ENCODE measurements at regions not wholly inside any gene's neighbourhood (a gene's known extent, or its start where the extent isn't known, plus 50 kb on each side); places are given as distances from the start of the nearest gene placed in this dataset.

- Histone ChIP-seq H3K27ac (no peak overlapping the region), H2AFZ (ENCODE audit: low read depth) (no peak overlapping the region), H3K4me1 (ENCODE audit: low read depth, poor library complexity, severe bottlenecking) (no peaks in the 10 kb centered on the region), H3K4me2 (no peak overlapping the region), H3K79me2 (ENCODE audit: insufficient read depth, low read depth) (no peaks in the 10 kb centered on the region), H4K20me1 (ENCODE audit: insufficient read depth) (no peaks in the 10 kb centered on the region), H3K27me3 (ENCODE audit: insufficient read depth, low read depth) (no peaks in the 10 kb centered on the region), H3K9ac (no peak overlapping the region), H3K4me3 (IDR thresholded peaks at IDR 0.05; ENCODE audit: insufficient read depth, low read depth, low read length) (no peak overlapping the region), H3K36me3 (ENCODE audit: insufficient read depth) (no peaks in the 10 kb centered on the region)
- TF ChIP-seq CTCF (conservative IDR thresholded peaks at IDR 0.05; ENCODE audit: low read depth, low read length): no peak
Measured at GRCh38 chrX:35023683-35024082, 81.1 kb downstream of the FAM47B start.

GRCh38 chrX:35025820-35026219, 83.2 kb downstream of the FAM47B start:
- TF ChIP-seq CTCF (conservative IDR thresholded peaks at IDR 0.05; ENCODE audit: low read depth, low read length): no peak
- Histone ChIP-seq H3K79me2 (ENCODE audit: insufficient read depth, low read depth) (no peaks in the 10 kb centered on the region), H3K27me3 (ENCODE audit: insufficient read depth, low read depth) (no peaks in the 10 kb centered on the region), H3K4me1 (ENCODE audit: low read depth, poor library complexity, severe bottlenecking) (no peaks in the 10 kb centered on the region), H3K27ac (no peak overlapping the region), H4K20me1 (ENCODE audit: insufficient read depth) (no peaks in the 10 kb centered on the region), H3K36me3 (ENCODE audit: insufficient read depth) (no peaks in the 10 kb centered on the region), H3K9ac (no peak overlapping the region), H2AFZ (ENCODE audit: low read depth) (no peak overlapping the region), H3K4me3 (IDR thresholded peaks at IDR 0.05; ENCODE audit: insufficient read depth, low read depth, low read length) (no peak overlapping the region), H3K4me2 (no peak overlapping the region)

GRCh38 chrX:35040871-35041270, 98.3 kb downstream of the FAM47B start:
- Histone ChIP-seq H3K9ac (no peak overlapping the region), H2AFZ (ENCODE audit: low read depth) (no peak overlapping the region), H3K27ac (no peak overlapping the region), H3K4me1 (ENCODE audit: low read depth, poor library complexity, severe bottlenecking) (no peaks in the 10 kb centered on the region), H3K79me2 (ENCODE audit: insufficient read depth, low read depth) (no peaks in the 10 kb centered on the region), H3K27me3 (ENCODE audit: insufficient read depth, low read depth) (no peaks in the 10 kb centered on the region), H3K4me2 (no peak overlapping the region), H4K20me1 (ENCODE audit: insufficient read depth) (no peaks in the 10 kb centered on the region), H3K4me3 (IDR thresholded peaks at IDR 0.05; ENCODE audit: insufficient read depth, low read depth, low read length) (no peak overlapping the region), H3K36me3 (ENCODE audit: insufficient read depth) (no peaks in the 10 kb centered on the region)
- no peak for TF ChIP-seq CTCF (conservative IDR thresholded peaks at IDR 0.05; ENCODE audit: low read depth, low read length)

- no peak overlapping the region for H3K4me2 ChIP-seq
- H2AFZ ChIP-seq (ENCODE audit: low read depth): no peak overlapping the region
- H3K9ac ChIP-seq: no peak overlapping the region
- H3K27ac ChIP-seq: no peak overlapping the region
- H3K36me3 ChIP-seq (ENCODE audit: insufficient read depth): no peaks in the 10 kb centered on the region
- H3K79me2 ChIP-seq (ENCODE audit: insufficient read depth, low read depth): no peaks in the 10 kb centered on the region
- no peaks in the 10 kb centered on the region for H4K20me1 ChIP-seq (ENCODE audit: insufficient read depth)
- no peak for TF ChIP-seq CTCF (conservative IDR thresholded peaks at IDR 0.05; ENCODE audit: low read depth, low read length)
- H3K27me3 ChIP-seq (ENCODE audit: insufficient read depth, low read depth): no peaks in the 10 kb centered on the region
- no peak overlapping the region for H3K4me3 ChIP-seq (IDR thresholded peaks at IDR 0.05; ENCODE audit: insufficient read depth, low read depth, low read length)
- H3K4me1 ChIP-seq (ENCODE audit: low read depth, poor library complexity, severe bottlenecking): no peaks in the 10 kb centered on the region
Measured at GRCh38 chrX:35046660-35047296, 104.2 kb downstream of the FAM47B start.

Data from KMS-11 (cell line).